H1 (cell line): ENCODE measurements at regions not wholly inside any gene's neighbourhood (a gene's known extent, or its start where the extent isn't known, plus 50 kb on each side); places are given as distances from the start of the nearest gene placed in this dataset.

Experiments
- CTCF ChIA-PET: fragments of 300-600 bp; sonication (Branson Sonifier 250); formaldehyde crosslinking; loops from one replicate; lab custom pipeline; 2021; ENCODE audit not compliant: partially characterized antibody; lab: Charles Lee
- POLR2A ChIA-PET: fragments of 300-600 bp; sonication (Branson Sonifier 250); formaldehyde crosslinking; loops from one replicate; lab custom pipeline; 2021; ENCODE audit warnings: inconsistent platforms; ENCODE audit not compliant: partially characterized antibody; lab: Charles Lee
- DNase-seq, 2 experiments: peaks; one replicate each; pipeline versions ENCODE4 v3.0.0 to v3.0.0-alpha.2; 2010 to 2022; ENCODE audit warnings: low spot score in 2 of 2, low read depth in 1 of 2, mixed read lengths in 1 of 2
- FAIRE-seq: peaks from 2 replicates; lab custom pipeline; 2011; peaks lifted over from hg19 to GRCh38; lab: Jason Lieb, UNC
- H2AFZ ChIP-seq: 2 replicates; pipeline ENCODE4 v1.8.1; 2012; ENCODE audit warnings: low read length, inconsistent platforms
- H2AK5ac ChIP-seq: 2 replicates; pipeline ENCODE4 v1.6.1; 2013; ENCODE audit warnings: low read depth, low read length
- H2BK120ac ChIP-seq: replicated peaks from 2 replicates; pipeline ENCODE3; 2013; ENCODE audit warnings: low read depth, low read length, inconsistent platforms
- H2BK12ac ChIP-seq: 2 replicates; pipeline ENCODE4 v1.6.1; 2013; ENCODE audit warnings: low read depth, low read length
- H2BK15ac ChIP-seq: 2 replicates; pipeline ENCODE4 v1.6.1; 2013; ENCODE audit warnings: low read length
- H2BK20ac ChIP-seq: 2 replicates; pipeline ENCODE4 v1.6.1; 2013; ENCODE audit warnings: low read length
- H2BK5ac ChIP-seq: 2 replicates; pipeline ENCODE4 v1.6.1; 2013; ENCODE audit warnings: low read depth, low read length
- H3K14ac ChIP-seq: 2 replicates; pipeline ENCODE4 v1.6.1; 2013; ENCODE audit warnings: inconsistent platforms; ENCODE audit not compliant: insufficient read length
- H3K18ac ChIP-seq: 2 replicates; pipeline ENCODE4 v1.6.1; 2013; ENCODE audit warnings: low read length; ENCODE audit errors: extremely low read depth
- H3K23ac ChIP-seq: 2 replicates; pipeline ENCODE4 v1.6.1; 2013; ENCODE audit warnings: inconsistent platforms; ENCODE audit not compliant: insufficient read length
- H3K23me2 ChIP-seq: 2 replicates; pipeline ENCODE4 v1.6.1; 2013; ENCODE audit warnings: low read depth, low read length
- H3K27ac ChIP-seq: 2 replicates; pipeline ENCODE4 v1.6.1; 2011; ENCODE audit warnings: low read depth, low read length, inconsistent platforms
- H3K27me3 ChIP-seq, 4 experiments: replicated peaks in 1 of 4; 1 replicate in 1 of 4; 2 replicates in 3 of 4; pipeline versions ENCODE4 v1.6.1 to v1.8.1; 2011 to 2013; ENCODE audit warnings: low read length in 3 of 4, mild to moderate bottlenecking in 3 of 4, inconsistent platforms in 2 of 4, mixed read lengths in 2 of 4, moderate library complexity in 1 of 4; ENCODE audit not compliant: control insufficient read depth in 3 of 4, insufficient read depth in 3 of 4; ENCODE audit errors: extremely low read depth in 1 of 4
- H3K36me3 ChIP-seq, 4 experiments: 2 replicates each; pipeline versions ENCODE4 v1.6.1 to v1.8.1; 2011 to 2013; ENCODE audit warnings: mild to moderate bottlenecking in 4 of 4, low read length in 3 of 4, moderate library complexity in 2 of 4, control low read depth in 1 of 4, inconsistent platforms in 1 of 4; ENCODE audit not compliant: insufficient read depth in 4 of 4, control insufficient read depth in 2 of 4
- H3K4ac ChIP-seq: replicated peaks from 2 replicates; pipeline ENCODE3; 2013; ENCODE audit warnings: low read length, low read depth, mixed read lengths, inconsistent platforms; ENCODE audit not compliant: insufficient read length
- H3K4me1 ChIP-seq, 4 experiments: replicated peaks in 1 of 4; 1 replicate in 1 of 4; 2 replicates in 3 of 4; pipeline versions ENCODE4 v1.6.1 to v1.8.1; 2011 to 2013; ENCODE audit warnings: low read length in 3 of 4, inconsistent platforms in 2 of 4, mixed read lengths in 1 of 4; ENCODE audit not compliant: insufficient read depth in 4 of 4, control insufficient read depth in 3 of 4
- H3K4me2 ChIP-seq, 2 experiments: 2 replicates each; pipeline versions ENCODE4 v1.6.1 to v1.8.1; 2011 to 2013; ENCODE audit warnings: low read depth in 2 of 2, low read length in 2 of 2, control low read depth in 1 of 2, inconsistent platforms in 1 of 2, mild to moderate bottlenecking in 1 of 2; ENCODE audit not compliant: insufficient read depth in 1 of 2
- H3K4me3 ChIP-seq, 4 experiments: fragments of 200-600, 300-600 bp in 1 of 4; sonication (generic), shearing (Covaris generic), sonication (Bioruptor Twin) in 1 of 4; 2 replicates each; pipeline versions ENCODE4 v1.5.1 to v1.8.1; 2011 to 2016; ENCODE audit warnings: low read length in 4 of 4, low read depth in 3 of 4, control low read depth in 2 of 4, inconsistent platforms in 2 of 4, mild to moderate bottlenecking in 2 of 4, mixed read lengths in 1 of 4, moderate library complexity in 1 of 4; ENCODE audit not compliant: insufficient read depth in 2 of 4; ENCODE audit errors: extremely low read depth in 1 of 4
- H3K56ac ChIP-seq: replicated peaks from 2 replicates; pipeline ENCODE3; 2013; ENCODE audit warnings: low read depth, mild to moderate bottlenecking, mixed read lengths, low read length, inconsistent platforms; ENCODE audit not compliant: insufficient read length
- H3K79me1 ChIP-seq: 2 replicates; pipeline ENCODE4 v1.6.1; 2013; ENCODE audit warnings: low read depth, low read length, control low read depth
- H3K79me2 ChIP-seq, 2 experiments: 2 replicates each; pipeline versions ENCODE4 v1.6.1 to v1.8.1; 2012 to 2013; ENCODE audit warnings: low read length in 2 of 2, mild to moderate bottlenecking in 2 of 2, inconsistent platforms in 1 of 2; ENCODE audit not compliant: insufficient read depth in 2 of 2, control insufficient read depth in 1 of 2
- H3K9ac ChIP-seq, 4 experiments: replicated peaks in 1 of 4; 1 replicate in 1 of 4; 2 replicates in 3 of 4; pipeline versions ENCODE4 v1.6.1 to v1.8.1; 2011 to 2013; ENCODE audit warnings: low read depth in 3 of 4, low read length in 3 of 4, control low read depth in 2 of 4, mild to moderate bottlenecking in 2 of 4, moderate library complexity in 2 of 4, inconsistent platforms in 1 of 4; ENCODE audit errors: extremely low read depth in 1 of 4
- H3K9me3 ChIP-seq, 2 experiments: 2 replicates each; pipeline versions ENCODE4 v1.6.1 to v1.8.1; 2012 to 2013; ENCODE audit warnings: mild to moderate bottlenecking in 2 of 2, moderate library complexity in 2 of 2, control low read depth in 1 of 2, inconsistent platforms in 1 of 2, low read depth in 1 of 2, low read length in 1 of 2, mixed read lengths in 1 of 2; ENCODE audit not compliant: insufficient read depth in 2 of 2
- H4K20me1 ChIP-seq, 2 experiments: replicated peaks in 1 of 2; 2 replicates each; pipeline versions ENCODE3 to v1.8.1; 2011 to 2013; ENCODE audit warnings: inconsistent platforms in 2 of 2, low read length in 2 of 2, mild to moderate bottlenecking in 1 of 2; ENCODE audit not compliant: insufficient read depth in 2 of 2, control insufficient read depth in 1 of 2
- H4K5ac ChIP-seq: 2 replicates; pipeline ENCODE4 v1.6.1; 2013; ENCODE audit warnings: low read length, low read depth, mixed read lengths, inconsistent platforms; ENCODE audit not compliant: insufficient read length
- H4K8ac ChIP-seq: 2 replicates; pipeline ENCODE4 v1.8.0; 2013; ENCODE audit warnings: mild to moderate bottlenecking, moderate library complexity, low read length, inconsistent platforms; ENCODE audit not compliant: insufficient read depth; ENCODE audit errors: extremely low read depth
- H4K91ac ChIP-seq: replicated peaks from 2 replicates; pipeline ENCODE3; 2013; ENCODE audit warnings: low read length, mixed read lengths, inconsistent platforms; ENCODE audit not compliant: insufficient read length
- BCL11A ChIP-seq, 2 experiments: IDR thresholded peaks; one replicate each; pipeline ENCODE4 v1.6.1; 2011; ENCODE audit warnings: low read depth in 2 of 2, low read length in 2 of 2, mild to moderate bottlenecking in 2 of 2
- CEBPB ChIP-seq: IDR thresholded peaks from 2 replicates; pipeline ENCODE4 v1.6.1; 2012; ENCODE audit warnings: low read depth, low read length
- CHD1 ChIP-seq: IDR thresholded peaks from 2 replicates; pipeline ENCODE4 v1.6.1; 2012; ENCODE audit warnings: low read depth, low read length, improper control_type of control experiment
- CTBP2 ChIP-seq: IDR thresholded peaks from 2 replicates; pipeline ENCODE4 v1.7.0; 2011; ENCODE audit warnings: borderline replicate concordance, mild to moderate bottlenecking, moderate library complexity, mixed read lengths, low read length; ENCODE audit not compliant: insufficient read depth, insufficient read length
- E2F6 ChIP-seq: IDR thresholded peaks from 2 replicates; pipeline ENCODE4 v1.6.1; 2012; ENCODE audit warnings: inconsistent platforms
- GABPA ChIP-seq: IDR thresholded peaks from 2 replicates; pipeline ENCODE4 v1.6.1; 2011; ENCODE audit warnings: mild to moderate bottlenecking, low read length, moderate library complexity, borderline replicate concordance; ENCODE audit not compliant: insufficient read depth
- HDAC2 ChIP-seq, 2 experiments: fragments of 300-600 bp in 1 of 2; sonication (generic) in 1 of 2; IDR thresholded peaks; 2 replicates each; pipeline ENCODE4 v1.6.1; 2011 to 2012; ENCODE audit warnings: low read depth in 2 of 2, low read length in 2 of 2, mild to moderate bottlenecking in 2 of 2, moderate library complexity in 2 of 2, borderline replicate concordance in 1 of 2, inconsistent platforms in 1 of 2
- HDAC6 ChIP-seq: IDR thresholded peaks from one replicate; pipeline ENCODE4 v1.7.1; 2012; ENCODE audit warnings: low read depth, mild to moderate bottlenecking, inconsistent platforms, low read length, moderate library complexity
- JUN ChIP-seq: IDR thresholded peaks from 2 replicates; pipeline ENCODE4 v1.6.1; 2011; ENCODE audit warnings: low read depth, mild to moderate bottlenecking, improper control_type of control experiment, low read length
- MAX ChIP-seq: IDR thresholded peaks from 2 replicates; pipeline ENCODE4 v1.6.1; 2012; ENCODE audit warnings: inconsistent platforms
- RBBP5 ChIP-seq: IDR thresholded peaks from 2 replicates; pipeline ENCODE4 v1.7.1; 2012; ENCODE audit warnings: low read depth, mild to moderate bottlenecking, inconsistent platforms, low read length, moderate library complexity, borderline replicate concordance
- SIX5 ChIP-seq: IDR thresholded peaks from 2 replicates; pipeline ENCODE4 v1.6.1; 2011; ENCODE audit warnings: mild to moderate bottlenecking, low read depth, low read length
- SP1 ChIP-seq: IDR thresholded peaks from 2 replicates; pipeline ENCODE4 v1.6.1; 2011; ENCODE audit warnings: low read depth, low read length
- TCF12 ChIP-seq: IDR thresholded peaks from 2 replicates; pipeline ENCODE4 v1.6.1; 2011; ENCODE audit warnings: low read depth, mild to moderate bottlenecking, low read length
- WGBS, 2 experiments: shearing (Covaris generic) in 1 of 2; methylation state at CpG; one replicate each; pipeline versions ENCODE4 v1.1.6 to v1.1.7; 2013 to 2015; ENCODE audit warnings: low lambda C conversion rate in 2 of 2, mixed read lengths in 2 of 2, inconsistent platforms in 1 of 2, low coverage in 1 of 2, missing lambda C conversion rate in 1 of 2; ENCODE audit not compliant: insufficient replicate concordance in 2 of 2, insufficient coverage in 1 of 2, insufficient read length in 1 of 2; ENCODE audit errors: extremely low coverage in 1 of 2, missing lambda C conversion rate in 1 of 2; 5-methylcytosine and 5-hydroxymethylcytosine counted together

DNA sequence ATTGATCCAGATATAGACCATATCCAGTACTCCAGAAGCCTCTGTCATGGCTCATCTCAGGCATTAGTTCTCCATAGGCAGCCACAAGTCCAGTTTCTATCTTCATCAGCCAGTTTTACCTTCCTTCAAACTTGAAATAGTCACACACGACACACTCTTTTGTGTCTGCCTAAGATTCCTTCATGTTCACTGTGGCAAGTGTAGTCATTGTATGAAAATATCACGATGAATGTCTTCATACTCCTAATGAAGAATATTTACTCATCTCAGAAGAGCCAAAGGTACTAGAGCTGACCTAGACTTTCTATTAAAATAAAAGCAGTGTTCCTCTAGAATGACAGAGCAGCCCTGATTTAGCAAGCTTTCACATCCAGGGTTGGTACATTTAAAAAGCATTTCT lies 230.7 kb downstream of the SNX13 start:
- Histone ChIP-seq H3K56ac (no peak overlapping the region), H4K20me1 (no peaks in the 10 kb centered on the region), H3K36me3 (no peaks in the 10 kb centered on the region), H3K4me3 (no peak overlapping the region), H4K91ac (no peak overlapping the region), H4K5ac (no peak overlapping the region), H3K79me2 (no peaks in the 10 kb centered on the region), H3K9ac (no peak overlapping the region), H3K23me2 (no peaks in the 10 kb centered on the region), H2BK12ac (no peak overlapping the region), H3K4me1 (no peaks in the 10 kb centered on the region; a peak in 1 of 7 replicates), H3K4ac (no peak overlapping the region), H3K18ac (no peak overlapping the region), H3K14ac (no peak overlapping the region), H3K79me1 (no peaks in the 10 kb centered on the region), H3K27me3 (no peaks in the 10 kb centered on the region), H2BK120ac (no peak overlapping the region), H3K27ac (no peak overlapping the region), H2BK20ac (no peak overlapping the region), H3K9me3 (no peaks in the 10 kb centered on the region), H4K8ac (no peak overlapping the region), H2AK5ac (no peak overlapping the region), H3K23ac (no peak overlapping the region), H2BK5ac (no peak overlapping the region), H3K4me2 (no peak overlapping the region), H2AFZ (no peak overlapping the region), H2BK15ac (no peak overlapping the region)
- ChIA-PET POLR2A (no interaction called here), CTCF (interaction anchor here (0.7 to 1.9 kb wide), 5 partner anchors 26 to 635 kb away, joined by 3 to 5 read pairs (median 3); no protein-coding TSS in a partner anchor)
- no peak for DNase-seq
- 88% methylated on average over 2 of the region's 2 CpGs; no CpG with 5 or more reads in 1 of the 2 experiments for WGBS, 2 experiments
- FAIRE-seq = no peak
- TF ChIP-seq HDAC2 (IDR thresholded peaks at IDR 0.05; ENCODE audit: borderline replicate concordance in 1 of 2, low read depth in 2 of 2, low read length in 2 of 2) (no peak), RBBP5 (no peak), CHD1 (no peak), SP1 (no peak), SIX5 (no peak), CTBP2 (no peak), JUN (no peak), CEBPB (no peak), BCL11A (IDR thresholded peaks at IDR 0.05; ENCODE audit: low read depth in 2 of 2, low read length in 2 of 2) (no peak), E2F6 (no peak), GABPA (no peak), MAX (no peak), TCF12 (no peak), HDAC6 (no peak)
